HCT116 (cell line): ENCODE measurements at regions not wholly inside any gene's neighbourhood (a gene's known extent, or its start where the extent isn't known, plus 50 kb on each side); places are given as distances from the start of the nearest gene placed in this dataset.

Experiments used
- ATAC-seq: fragments of 200-7000 bp; cut with Tn5 transposase; 2 replicates; pipeline ENCODE4 v1.9.1; 2020; ENCODE audit warnings: mild to moderate bottlenecking, moderate library complexity
- BruUV-seq: library from RNA; stranded (reverse); fragments of 400-500 nt; replicated peaks from 2 replicates; lab custom pipeline; 2021; lab: Mats Ljungman, UMichigan
- CTCF ChIA-PET: fragments of 300-600 bp; sonication (Branson Sonifier 250); formaldehyde crosslinking; loops from one replicate; lab custom pipeline; 2021; ENCODE audit warnings: antibody characterized with exemption; lab: Charles Lee
- POLR2A ChIA-PET: fragments of 300-600, 350-600 bp; sonication (Branson Sonifier 250); formaldehyde crosslinking; loops from one replicate; lab custom pipeline; 2021; ENCODE audit warnings: antibody characterized with exemption; lab: Charles Lee
- RAD21 ChIA-PET, 2 experiments: fragments of 300-600 bp; sonication (Branson Sonifier 250); formaldehyde crosslinking; loops; one replicate each; lab custom pipeline; 2023; ENCODE audit warnings: low total read pairs in 2 of 2; ENCODE audit not compliant: uncharacterized antibody in 2 of 2, unreplicated experiment in 2 of 2, low non-redundant PET in 1 of 2; lab: Charles Lee
- DNase-seq: peaks from one replicate; pipeline ENCODE4 v3.0.0-alpha.2; 2010; ENCODE audit warnings: low read depth, low spot score
- H2AFZ ChIP-seq: fragments of 200-600 bp; shearing (Covaris generic), sonication (generic); 2 replicates; pipeline ENCODE4 v1.6.1; 2017; ENCODE audit warnings: low read depth, mixed run types, mixed read lengths, antibody characterized with exemption, low read length; ENCODE audit not compliant: poor library complexity, severe bottlenecking
- H3K27ac ChIP-seq: 2 replicates; pipeline ENCODE4 v1.5.1; 2012; ENCODE audit warnings: low read depth, low read length
- H3K27me3 ChIP-seq: fragments of 200-600 bp; sonication (generic); 2 replicates; pipeline ENCODE4 v1.6.1; 2016; ENCODE audit warnings: mixed run types, low read length, mixed read lengths; ENCODE audit not compliant: insufficient read depth
- H3K36me3 ChIP-seq, 2 experiments: fragments of 200-500 bp in 1 of 2; fragments of 200-600 bp in 1 of 2; sonication (Bioruptor generic) in 1 of 2; sonication (generic) in 1 of 2; 2 replicates each; pipeline versions ENCODE4 v1.5.1 to v1.6.1; 2014 to 2016; ENCODE audit warnings: low read length in 2 of 2, inconsistent platforms in 1 of 2, mixed read lengths in 1 of 2, mixed run types in 1 of 2; ENCODE audit not compliant: insufficient read depth in 2 of 2, control insufficient read depth in 1 of 2
- H3K4me1 ChIP-seq, 2 experiments: fragments of 200-600 bp in 1 of 2; sonication (generic) in 1 of 2; 2 replicates each; pipeline versions ENCODE4 v1.5.1 to v1.6.1; 2012 to 2017; ENCODE audit warnings: low read length in 2 of 2, inconsistent platforms in 1 of 2, mild to moderate bottlenecking in 1 of 2, mixed read lengths in 1 of 2, mixed run types in 1 of 2, moderate library complexity in 1 of 2; ENCODE audit not compliant: insufficient read depth in 2 of 2, control insufficient read depth in 1 of 2
- H3K4me2 ChIP-seq: fragments of 200-600 bp; sonication (generic); 2 replicates; pipeline ENCODE4 v1.6.1; 2017; ENCODE audit warnings: mixed run types, low read length, mixed read lengths
- H3K4me3 ChIP-seq, 2 experiments: fragments of 200-600 bp in 1 of 2; sonication (generic) in 1 of 2; replicated peaks in 1 of 2; 2 replicates each; pipeline ENCODE4 v1.5.1; 2011 to 2016; ENCODE audit warnings: low read length in 2 of 2, control low read depth in 1 of 2, low read depth in 1 of 2, mild to moderate bottlenecking in 1 of 2, mixed read lengths in 1 of 2, mixed run types in 1 of 2
- H3K79me2 ChIP-seq: fragments of 200-600 bp; sonication (generic); 2 replicates; pipeline ENCODE4 v1.6.1; 2017; ENCODE audit warnings: mild to moderate bottlenecking, mixed run types, low read length, moderate library complexity, mixed read lengths; ENCODE audit not compliant: insufficient read depth
- H3K9ac ChIP-seq: fragments of 200-600 bp; sonication (generic); 2 replicates; pipeline ENCODE4 v1.6.1; 2016; ENCODE audit warnings: low read length, mixed read lengths
- H3K9me2 ChIP-seq: fragments of 200-600 bp; sonication (generic), shearing (Covaris generic); 2 replicates; pipeline ENCODE4 v1.6.1; 2017; ENCODE audit warnings: mixed run types, mild to moderate bottlenecking, moderate library complexity; ENCODE audit not compliant: insufficient read depth
- H3K9me3 ChIP-seq, 2 experiments: fragments of 200-500 bp in 1 of 2; fragments of 200-600 bp in 1 of 2; sonication (Bioruptor generic) in 1 of 2; sonication (generic) in 1 of 2; 2 replicates each; pipeline ENCODE4 v1.6.1; 2014 to 2017; ENCODE audit warnings: low read length in 2 of 2, mixed read lengths in 2 of 2, inconsistent platforms in 1 of 2, low read depth in 1 of 2, mild to moderate bottlenecking in 1 of 2, mixed run types in 1 of 2, moderate library complexity in 1 of 2; ENCODE audit not compliant: control insufficient read depth in 1 of 2, insufficient read depth in 1 of 2
- H4K20me1 ChIP-seq: fragments of 200-600 bp; sonication (generic), shearing (Covaris generic); 2 replicates; pipeline ENCODE4 v1.6.1; 2017; ENCODE audit warnings: mixed run types, mild to moderate bottlenecking, moderate library complexity; ENCODE audit not compliant: insufficient read depth
- ATF3 ChIP-seq: IDR thresholded peaks from 2 replicates; pipeline ENCODE4 v1.6.1; 2012
- CBX3 ChIP-seq: IDR thresholded peaks from 2 replicates; pipeline ENCODE4 v1.6.1; 2012; ENCODE audit warnings: low read depth
- CTCF ChIP-seq, 3 experiments: fragments of 200-600 bp in 1 of 3; sonication (generic) in 1 of 3; IDR thresholded peaks in 2 of 3; conservative IDR thresholded peaks in 1 of 3; 2 replicates each; pipeline ENCODE4 v1.5.1; 2012 to 2017; ENCODE audit warnings: low read depth in 2 of 3, low read length in 2 of 3, antibody characterized with exemption in 1 of 3, borderline replicate concordance in 1 of 3, control low read depth in 1 of 3, mild to moderate bottlenecking in 1 of 3, mixed read lengths in 1 of 3, mixed run types in 1 of 3, moderate library complexity in 1 of 3; ENCODE audit not compliant: insufficient read depth in 1 of 3
- MAX ChIP-seq: IDR thresholded peaks from 2 replicates; pipeline ENCODE4 v1.6.1; 2012
- REST ChIP-seq: IDR thresholded peaks from 2 replicates; pipeline ENCODE4 v1.6.1; 2012; ENCODE audit warnings: low read depth
- YY1 ChIP-seq: IDR thresholded peaks from 2 replicates; pipeline ENCODE4 v1.6.1; 2011; ENCODE audit warnings: low read length, low read depth, moderate library complexity, mild to moderate bottlenecking; ENCODE audit not compliant: insufficient replicate concordance; ENCODE audit errors: extremely low read depth
- ZFX ChIP-seq: fragments of 450-650 bp; IDR thresholded peaks from 2 replicates; pipeline ENCODE4 v1.6.1; 2017
- intact Hi-C: fragments of 100-400 bp; cut with micrococcal nuclease; formaldehyde crosslinking; loops from 2 replicates; pipeline ENCODE4 v1.10.0; 2022

GRCh38 chr5:142481410-142481809, 156.6 kb upstream of the SPRY4 start:
- intact Hi-C loops: no loop called here
- Histone ChIP-seq H3K79me2 (no peaks in the 10 kb centered on the region), H3K27me3 (no peaks in the 10 kb centered on the region), H3K9me2 (no peaks in the 10 kb centered on the region), H3K4me3 (no peak overlapping the region), H3K36me3 (no peaks in the 10 kb centered on the region), H3K4me2 (no peak overlapping the region), H3K9ac (no peak overlapping the region), H3K9me3 (peaks cover 0 to 10% of the 10 kb centered on the region in 2 experiments; a peak in 1 of 4 replicates), H3K4me1 (peaks cover 0 to 3% of the 10 kb centered on the region in 2 experiments; a peak in 1 of 4 replicates), H2AFZ (no peak overlapping the region), H4K20me1 (no peaks in the 10 kb centered on the region), H3K27ac (no peak overlapping the region)
- DNase-seq (no peak), ATAC-seq (no peak)
- ChIA-PET RAD21 (no interaction called here), POLR2A (no interaction called here), CTCF (no interaction called here)
- TF ChIP-seq MAX: no peak
- no peak for TF ChIP-seq REST
- TF ChIP-seq ATF3: no peak
- TF ChIP-seq ZFX: no peak
- no peak for TF ChIP-seq YY1
- TF ChIP-seq CTCF (IDR thresholded peaks at IDR 0.05 in 2 of 3, conservative IDR thresholded peaks at IDR 0.05 in 1 of 3; ENCODE audit: borderline replicate concordance in 1 of 3, insufficient read depth in 1 of 3, low read depth in 2 of 3, low read length in 2 of 3): no peak
- no peak for TF ChIP-seq CBX3
- no TSS peak for BruUV-seq
